ENCODE measurements at regions not wholly inside any gene's neighbourhood (a gene's known extent, or its start where the extent isn't known, plus 50 kb on each side); places are given as distances from the start of the nearest gene placed in this dataset.

- Histone ChIP-seq H3K36me3 (ENCODE audit: control insufficient read depth in 1 of 2, insufficient read depth in 2 of 2, low read length in 2 of 2) (no peaks in the 10 kb centered on the region), H3K4me1 (ENCODE audit: control insufficient read depth in 1 of 2, insufficient read depth in 2 of 2, low read length in 2 of 2) (no peaks in the 10 kb centered on the region), H3K4me2 (ENCODE audit: low read length) (no peak overlapping the region), H3K27ac (ENCODE audit: low read depth, low read length) (no peak overlapping the region), H3K9ac (ENCODE audit: low read length) (no peak overlapping the region), H2AFZ (ENCODE audit: low read depth, low read length, poor library complexity, severe bottlenecking) (no peak overlapping the region), H3K27me3 (ENCODE audit: insufficient read depth, low read length) (no peaks in the 10 kb centered on the region), H3K9me2 (ENCODE audit: insufficient read depth) (no peaks in the 10 kb centered on the region), H3K4me3 (replicated peaks in 1 of 2; ENCODE audit: low read depth in 1 of 2, low read length in 2 of 2) (no peak overlapping the region), H3K9me3 (ENCODE audit: control insufficient read depth in 1 of 2, insufficient read depth in 1 of 2, low read depth in 1 of 2, low read length in 2 of 2) (peaks cover 0 to 14% of the 10 kb centered on the region in 2 experiments; a peak in 1 of 4 replicates), H3K79me2 (ENCODE audit: insufficient read depth, low read length) (no peaks in the 10 kb centered on the region), H4K20me1 (ENCODE audit: insufficient read depth) (no peaks in the 10 kb centered on the region)
- TF ChIP-seq TCF7L2 (IDR thresholded peaks at IDR 0.05; ENCODE audit: borderline replicate concordance, extremely low read depth, insufficient read depth, insufficient read length), result no peak
- TF ChIP-seq ZFX (IDR thresholded peaks at IDR 0.05), result no peak
- no peak for TF ChIP-seq MAX (IDR thresholded peaks at IDR 0.05)
- TF ChIP-seq EZH2 (IDR thresholded peaks at IDR 0.05), result no peak
- TF ChIP-seq EZH2phosphoT487 (IDR thresholded peaks at IDR 0.05; ENCODE audit: borderline replicate concordance), result no peak
- no peak for TF ChIP-seq CBX3 (IDR thresholded peaks at IDR 0.05; ENCODE audit: low read depth)
- CTCF ChIA-PET, result no interaction called here
- RAD21 ChIA-PET (ENCODE audit: low non-redundant PET in 1 of 2, low total read pairs in 2 of 2, uncharacterized antibody in 2 of 2, unreplicated experiment in 2 of 2), result no interaction called here
- no TSS peak for BruUV-seq (replicated peaks)
- POLR2A ChIA-PET, result no interaction called here
- intact Hi-C loops (cut with micrococcal nuclease), result no loop called here
- ATAC-seq (no peak), DNase-seq (ENCODE audit: low read depth, low spot score) (no peak)
Observed at GRCh38 chr2:14720739-14721138, 88.2 kb downstream of the LRATD1 start.

- H3K9me3 ChIP-seq (ENCODE audit: control insufficient read depth in 1 of 2, insufficient read depth in 1 of 2, low read depth in 1 of 2, low read length in 2 of 2), result 0 out of 4 replicates have a peak, but pooled peaks cover 0 to 6% of the 10 kb centered on the region in 2 experiments
- POLR2A ChIA-PET, result no interaction called here
- no peaks in the 10 kb centered on the region for H3K9me2 ChIP-seq (ENCODE audit: insufficient read depth)
- no peak overlapping the region for H3K4me3 ChIP-seq (replicated peaks in 1 of 2; ENCODE audit: low read depth in 1 of 2, low read length in 2 of 2)
- H3K36me3 ChIP-seq (ENCODE audit: control insufficient read depth in 1 of 2, insufficient read depth in 2 of 2, low read length in 2 of 2), result no peaks in the 10 kb centered on the region
- ATAC-seq (no peak), DNase-seq (ENCODE audit: low read depth, low spot score) (no peak)
- CTCF ChIA-PET, result no interaction called here
- intact Hi-C loops (cut with micrococcal nuclease), result no loop called here
- H3K4me2 ChIP-seq (ENCODE audit: low read length), result no peak overlapping the region
- RAD21 ChIA-PET (ENCODE audit: low non-redundant PET in 1 of 2, low total read pairs in 2 of 2, uncharacterized antibody in 2 of 2, unreplicated experiment in 2 of 2), result no interaction called here
- no peaks in the 10 kb centered on the region for H4K20me1 ChIP-seq (ENCODE audit: insufficient read depth)
- BruUV-seq (replicated peaks), result no TSS peak
- TF ChIP-seq RAD21 (IDR thresholded peaks at IDR 0.05; ENCODE audit: low read depth), result no peak
- TF ChIP-seq POLR2AphosphoS5 (IDR thresholded peaks at IDR 0.05; ENCODE audit: low read depth, low read length), result no peak
- H3K4me1 ChIP-seq (ENCODE audit: control insufficient read depth in 1 of 2, insufficient read depth in 2 of 2, low read length in 2 of 2), result no peaks in the 10 kb centered on the region
- H3K27me3 ChIP-seq (ENCODE audit: insufficient read depth, low read length), result no peaks in the 10 kb centered on the region
- H3K9ac ChIP-seq (ENCODE audit: low read length), result no peak overlapping the region
- H3K27ac ChIP-seq (ENCODE audit: low read depth, low read length), result no peak overlapping the region
- no peak overlapping the region for H2AFZ ChIP-seq (ENCODE audit: low read depth, low read length, poor library complexity, severe bottlenecking)
- no peaks in the 10 kb centered on the region for H3K79me2 ChIP-seq (ENCODE audit: insufficient read depth, low read length)
Observed at GRCh38 chr2:14722904-14723570, 90.5 kb downstream of the LRATD1 start.
